K562 (cell line): ENCODE measurements at regions not wholly inside any gene's neighbourhood (a gene's known extent, or its start where the extent isn't known, plus 50 kb on each side); places are given as distances from the start of the nearest gene placed in this dataset.
A peak's percentile ranks its signal among the peaks of the same experiment; 100 is the strongest.

Experiments used
- CBFA2T3 ChIP-seq: fragments of 450-650 bp; IDR thresholded peaks from 2 replicates; pipeline ENCODE4 v1.6.1; 2017
- CHD1 ChIP-seq: fragments of 200-600 bp; sonication (generic); IDR thresholded peaks from one replicate; pipeline ENCODE4 v1.6.1; 2012; ENCODE audit warnings: mild to moderate bottlenecking, moderate library complexity, low read length, inconsistent platforms
- HLTF ChIP-seq: fragments of 450-650 bp; IDR thresholded peaks from 2 replicates; pipeline ENCODE4 v1.6.1; 2016
- POLR3G ChIP-seq: IDR thresholded peaks from 2 replicates; pipeline ENCODE4 v1.6.1; 2011; ENCODE audit not compliant: insufficient read length, insufficient replicate concordance; ENCODE audit errors: extremely low read depth
- ZBTB40 ChIP-seq, 2 experiments: fragments of 450-650 bp in 1 of 2; sonication (generic) in 1 of 2; formaldehyde crosslinking in 1 of 2; IDR thresholded peaks; 2 replicates each; pipeline versions ENCODE4 v1.7.1 to v1.9.0; 2016 to 2022; ENCODE audit warnings: inconsistent platforms in 1 of 2, mild to moderate bottlenecking in 1 of 2, missing genetic modification reagents in 1 of 2

GRCh38 chr7:92909686-92910475, 73.5 kb upstream of the CDK6 start (continued):
- TF ChIP-seq ZBTB40 (IDR thresholded peaks at IDR 0.05) (peak; percentile 94), ZBTB40 (CRISPR knock-in tag; IDR thresholded peaks at IDR 0.05) (peak; percentile 92), POLR3G (no peak), CHD1 (no peak), CBFA2T3 (0 out of 2 replicates have a peak, but pooled peaks have one; percentile 4), HLTF (no peak)
- TF ChIP-seq, all 486 proteins: peak for 2
